H9 (cell line): ENCODE measurements at regions not wholly inside any gene's neighbourhood (a gene's known extent, or its start where the extent isn't known, plus 50 kb on each side); places are given as distances from the start of the nearest gene placed in this dataset.

Experiments used
- DNase-seq: peaks from one replicate; pipeline ENCODE4 v3.0.0-alpha.2; 2017
- H2AFZ ChIP-seq: one replicate; pipeline ENCODE4 v1.6.1; 2013; ENCODE audit warnings: mild to moderate bottlenecking, low read length, control low read depth, moderate library complexity
- H2AK5ac ChIP-seq: 2 replicates; pipeline ENCODE4 v1.6.1; 2013; ENCODE audit warnings: low read length, control low read depth, mixed read lengths; ENCODE audit not compliant: insufficient read length
- H2BK120ac ChIP-seq: one replicate; pipeline ENCODE4 v1.6.1; 2013; ENCODE audit warnings: low read depth, mild to moderate bottlenecking, low read length, control low read depth, inconsistent platforms; ENCODE audit not compliant: poor library complexity, severe bottlenecking
- H2BK12ac ChIP-seq: 2 replicates; pipeline ENCODE4 v1.6.1; 2013; ENCODE audit warnings: low read length, control low read depth, mixed read lengths, low read depth; ENCODE audit not compliant: insufficient read length
- H2BK15ac ChIP-seq: 2 replicates; pipeline ENCODE4 v1.6.1; 2013; ENCODE audit warnings: low read depth, low read length, control low read depth
- H2BK20ac ChIP-seq: one replicate; pipeline ENCODE4 v1.6.1; 2013; ENCODE audit warnings: low read depth, mild to moderate bottlenecking, low read length, control low read depth, inconsistent platforms; ENCODE audit not compliant: poor library complexity, severe bottlenecking
- H2BK5ac ChIP-seq: 2 replicates; pipeline ENCODE4 v1.6.1; 2013; ENCODE audit warnings: low read length, control low read depth, mixed read lengths; ENCODE audit not compliant: insufficient read length
- H3K14ac ChIP-seq: 2 replicates; pipeline ENCODE4 v1.6.1; 2013; ENCODE audit warnings: low read length, control low read depth; ENCODE audit not compliant: insufficient read depth
- H3K18ac ChIP-seq: 2 replicates; pipeline ENCODE4 v1.6.1; 2013; ENCODE audit warnings: low read depth, mild to moderate bottlenecking, mixed read lengths, low read length, control low read depth; ENCODE audit not compliant: insufficient read length
- H3K23ac ChIP-seq: 2 replicates; pipeline ENCODE4 v1.6.1; 2013; ENCODE audit warnings: low read length, control low read depth, mixed read lengths, low read depth; ENCODE audit not compliant: insufficient read length
- H3K23me2 ChIP-seq: 2 replicates; pipeline ENCODE4 v1.6.1; 2013; ENCODE audit warnings: low read depth, mild to moderate bottlenecking, mixed read lengths, low read length, control low read depth; ENCODE audit not compliant: insufficient read length, poor library complexity, severe bottlenecking
- H3K27ac ChIP-seq: 2 replicates; pipeline ENCODE4 v1.5.1; 2013; ENCODE audit warnings: low read length, control low read depth, mixed read lengths, low read depth; ENCODE audit not compliant: insufficient read length
- H3K27me3 ChIP-seq: 2 replicates; pipeline ENCODE4 v1.6.1; 2013; ENCODE audit warnings: low read length, control low read depth, inconsistent platforms; ENCODE audit not compliant: insufficient read depth
- H3K4ac ChIP-seq: 2 replicates; pipeline ENCODE4 v1.6.1; 2013; ENCODE audit warnings: low read depth, mild to moderate bottlenecking, control low read depth, inconsistent platforms, low read length, moderate library complexity
- H3K4me1 ChIP-seq: 2 replicates; pipeline ENCODE4 v1.6.1; 2013; ENCODE audit warnings: low read length, control low read depth, inconsistent platforms; ENCODE audit not compliant: insufficient read depth
- H3K4me2 ChIP-seq: 2 replicates; pipeline ENCODE4 v1.6.1; 2013; ENCODE audit warnings: low read length, control low read depth, mixed read lengths; ENCODE audit not compliant: insufficient read length, insufficient read depth
- H3K56ac ChIP-seq: 2 replicates; pipeline ENCODE4 v1.6.1; 2013; ENCODE audit warnings: low read depth, mild to moderate bottlenecking, mixed read lengths, low read length, control low read depth; ENCODE audit not compliant: insufficient read length
- H3K79me1 ChIP-seq: 2 replicates; pipeline ENCODE4 v1.6.1; 2013; ENCODE audit warnings: low read depth, mild to moderate bottlenecking, moderate library complexity, low read length, control low read depth, inconsistent platforms; ENCODE audit not compliant: insufficient read depth, poor library complexity, severe bottlenecking
- H3K79me2 ChIP-seq: 2 replicates; pipeline ENCODE4 v1.6.1; 2013; ENCODE audit warnings: low read length, control low read depth, inconsistent platforms; ENCODE audit not compliant: insufficient read depth
- H3K9ac ChIP-seq: 2 replicates; pipeline ENCODE4 v1.6.1; 2013; ENCODE audit warnings: low read length, control low read depth, mixed read lengths; ENCODE audit not compliant: insufficient read length; ENCODE audit errors: extremely low read depth
- H3K9me3 ChIP-seq: one replicate; pipeline ENCODE4 v1.6.1; 2013; ENCODE audit warnings: low read depth, low read length, inconsistent platforms; ENCODE audit not compliant: control insufficient read depth
- H3T11ph ChIP-seq: one replicate; pipeline ENCODE4 v1.6.1; 2013; ENCODE audit warnings: mild to moderate bottlenecking, low read length, control low read depth, inconsistent platforms
- H4K20me1 ChIP-seq: one replicate; pipeline ENCODE4 v1.6.1; 2013; ENCODE audit not compliant: control insufficient read depth, insufficient read length, insufficient read depth
- H4K5ac ChIP-seq: 2 replicates; pipeline ENCODE4 v1.6.1; 2013; ENCODE audit warnings: low read depth, mild to moderate bottlenecking, mixed read lengths, low read length, control low read depth; ENCODE audit not compliant: insufficient read length
- H4K8ac ChIP-seq: replicated peaks from 2 replicates; pipeline ENCODE4 v1.6.1; 2013; ENCODE audit warnings: low read length, control low read depth, mixed read lengths, low read depth; ENCODE audit not compliant: insufficient read length
- H4K91ac ChIP-seq: 2 replicates; pipeline ENCODE4 v1.6.1; 2013; ENCODE audit warnings: low read depth, mild to moderate bottlenecking, moderate library complexity, mixed read lengths, low read length, control low read depth; ENCODE audit not compliant: insufficient read length
- H3K27ac Mint-ChIP-seq, 3 experiments: 2 replicates in 2 of 3; 3 replicates in 1 of 3; pipeline ENCODE4 v1.8.0; 2020 to 2021; ENCODE audit warnings: mixed read lengths in 3 of 3, mild to moderate bottlenecking in 1 of 3, moderate library complexity in 1 of 3
- H3K27me3 Mint-ChIP-seq: 2 replicates; pipeline ENCODE4 v1.8.0; 2021; ENCODE audit warnings: low read depth, mild to moderate bottlenecking, moderate library complexity, mixed read lengths
- H3K36me3 Mint-ChIP-seq, 3 experiments: 2 replicates in 2 of 3; 3 replicates in 1 of 3; pipeline ENCODE4 v1.8.0; 2020 to 2021; ENCODE audit warnings: low read depth in 3 of 3, mixed read lengths in 3 of 3; ENCODE audit not compliant: insufficient read depth in 1 of 3
- H3K4me1 Mint-ChIP-seq, 2 experiments: 2 replicates each; pipeline ENCODE4 v1.8.0; 2020; ENCODE audit warnings: mixed read lengths in 2 of 2
- H3K4me3 Mint-ChIP-seq, 2 experiments: 2 replicates in 1 of 2; 3 replicates in 1 of 2; pipeline ENCODE4 v1.8.0; 2020 to 2021; ENCODE audit warnings: mild to moderate bottlenecking in 2 of 2, mixed read lengths in 2 of 2, moderate library complexity in 1 of 2
- H3K9me3 Mint-ChIP-seq, 2 experiments: 2 replicates in 1 of 2; 3 replicates in 1 of 2; pipeline ENCODE4 v1.8.0; 2020; ENCODE audit warnings: mild to moderate bottlenecking in 2 of 2, mixed read lengths in 2 of 2, moderate library complexity in 1 of 2
- WGBS: extraction: QIAGEN DNeasy Blood & Tissue Kit; methylation state at CpG from one replicate; pipeline ENCODE4 v1.1.7; 2013; ENCODE audit warnings: missing lambda C conversion rate, low lambda C conversion rate, mixed read lengths; ENCODE audit not compliant: insufficient read length; ENCODE audit errors: extremely low coverage; 5-methylcytosine and 5-hydroxymethylcytosine counted together
- TF ChIP-seq, protein P1 (sequence below): fragments of 200-600 bp; sonication (generic); conservative IDR thresholded peaks from 3 replicates; pipeline ENCODE4 v1.8.0; 2021; ENCODE audit warnings: antibody characterized with exemption, mild to moderate bottlenecking

DNA sequence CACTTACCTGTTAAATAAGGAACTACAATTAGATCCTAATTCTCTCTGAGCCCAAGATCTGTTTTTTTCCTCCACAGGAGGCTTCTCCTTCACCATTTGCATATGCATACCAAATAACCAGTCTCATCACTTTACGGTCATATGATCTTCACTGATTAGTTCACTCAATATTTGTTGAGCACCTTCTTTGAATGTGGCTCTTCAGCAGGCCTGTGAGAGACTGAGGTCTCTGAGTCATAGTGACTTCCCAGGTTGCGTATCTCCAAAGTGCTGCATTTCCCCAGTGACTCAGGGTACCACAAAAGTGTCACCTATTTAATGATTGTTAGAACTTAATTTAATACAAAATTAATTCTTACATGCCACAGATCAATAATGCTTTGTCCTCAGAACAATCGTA lies 108.8 kb upstream of the TRIB2 start:
- Histone ChIP-seq H3K4me1 (peaks cover 2% of the 10 kb centered on the region; the same call in 1 of the 2 replicates), H2BK20ac (no peak overlapping the region), H2BK5ac (no peak overlapping the region), H4K91ac (no peak overlapping the region), H2AK5ac (no peak overlapping the region), H3K56ac (no peak overlapping the region), H3K18ac (no peak overlapping the region), H3K79me2 (no peaks in the 10 kb centered on the region), H3K27me3 (no peaks in the 10 kb centered on the region), H2BK15ac (no peak overlapping the region), H3K9me3 (no peaks in the 10 kb centered on the region), H2AFZ (no peak overlapping the region), H4K8ac (no peak overlapping the region), H3K79me1 (no peaks in the 10 kb centered on the region), H3K23me2 (no peaks in the 10 kb centered on the region), H2BK120ac (no peak overlapping the region), H3K14ac (no peak overlapping the region), H3K9ac (no peak overlapping the region), H2BK12ac (no peak overlapping the region), H4K20me1 (no peaks in the 10 kb centered on the region), H3K4ac (no peak overlapping the region), H3K27ac (no peak overlapping the region), H3K4me2 (no peak overlapping the region), H3K23ac (no peak overlapping the region), H3T11ph (no peak overlapping the region), H4K5ac (no peak overlapping the region)
- H3K27ac Mint-ChIP-seq, result no peak overlapping the region
- DNase-seq, result no peak
- peaks cover 3 to 8% of the 10 kb centered on the region in 2 experiments for H3K4me1 Mint-ChIP-seq
- H3K27me3 Mint-ChIP-seq, result no peaks in the 10 kb centered on the region
- H3K36me3 Mint-ChIP-seq, result no peaks in the 10 kb centered on the region
- WGBS, result no CpG with 5 or more reads among the region's 3 CpGs
- TF ChIP-seq, protein P1, sequence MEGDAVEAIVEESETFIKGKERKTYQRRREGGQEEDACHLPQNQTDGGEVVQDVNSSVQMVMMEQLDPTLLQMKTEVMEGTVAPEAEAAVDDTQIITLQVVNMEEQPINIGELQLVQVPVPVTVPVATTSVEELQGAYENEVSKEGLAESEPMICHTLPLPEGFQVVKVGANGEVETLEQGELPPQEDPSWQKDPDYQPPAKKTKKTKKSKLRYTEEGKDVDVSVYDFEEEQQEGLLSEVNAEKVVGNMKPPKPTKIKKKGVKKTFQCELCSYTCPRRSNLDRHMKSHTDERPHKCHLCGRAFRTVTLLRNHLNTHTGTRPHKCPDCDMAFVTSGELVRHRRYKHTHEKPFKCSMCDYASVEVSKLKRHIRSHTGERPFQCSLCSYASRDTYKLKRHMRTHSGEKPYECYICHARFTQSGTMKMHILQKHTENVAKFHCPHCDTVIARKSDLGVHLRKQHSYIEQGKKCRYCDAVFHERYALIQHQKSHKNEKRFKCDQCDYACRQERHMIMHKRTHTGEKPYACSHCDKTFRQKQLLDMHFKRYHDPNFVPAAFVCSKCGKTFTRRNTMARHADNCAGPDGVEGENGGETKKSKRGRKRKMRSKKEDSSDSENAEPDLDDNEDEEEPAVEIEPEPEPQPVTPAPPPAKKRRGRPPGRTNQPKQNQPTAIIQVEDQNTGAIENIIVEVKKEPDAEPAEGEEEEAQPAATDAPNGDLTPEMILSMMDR, result no peak
- no peak overlapping the region for H3K4me3 Mint-ChIP-seq
- H3K9me3 Mint-ChIP-seq, result no peaks in the 10 kb centered on the region
